ENCODE measurements at regions not wholly inside any gene's neighbourhood (a gene's known extent, or its start where the extent isn't known, plus 50 kb on each side); places are given as distances from the start of the nearest gene placed in this dataset.

DNA sequence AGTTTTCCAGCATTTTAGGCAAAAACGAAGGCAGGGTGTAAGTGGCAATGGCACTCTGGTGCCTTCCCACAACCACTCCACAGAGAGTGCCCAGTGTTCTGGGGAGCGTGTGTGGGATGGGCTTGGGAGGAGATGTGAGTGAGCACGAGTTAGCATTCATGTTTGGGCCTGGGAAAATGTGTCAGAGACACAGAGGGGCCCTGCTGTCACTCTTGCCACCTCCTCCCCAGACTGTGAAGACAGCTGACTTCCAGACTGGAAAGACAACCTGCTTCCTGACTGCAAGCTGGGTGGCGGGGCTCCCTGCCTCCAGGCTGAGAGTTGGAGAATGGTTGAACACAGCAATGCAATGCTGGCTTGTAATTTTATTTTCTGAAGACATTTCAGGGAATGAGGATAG, 454.5 kb upstream of the ZMIZ1 start:
- TF ChIP-seq ELF1 (IDR thresholded peaks at IDR 0.05; ENCODE audit: borderline replicate concordance, low read depth) (no peak), RAD21 (IDR thresholded peaks at IDR 0.05; ENCODE audit: low read depth) (no peak)
- TF ChIP-seq, protein P1, sequence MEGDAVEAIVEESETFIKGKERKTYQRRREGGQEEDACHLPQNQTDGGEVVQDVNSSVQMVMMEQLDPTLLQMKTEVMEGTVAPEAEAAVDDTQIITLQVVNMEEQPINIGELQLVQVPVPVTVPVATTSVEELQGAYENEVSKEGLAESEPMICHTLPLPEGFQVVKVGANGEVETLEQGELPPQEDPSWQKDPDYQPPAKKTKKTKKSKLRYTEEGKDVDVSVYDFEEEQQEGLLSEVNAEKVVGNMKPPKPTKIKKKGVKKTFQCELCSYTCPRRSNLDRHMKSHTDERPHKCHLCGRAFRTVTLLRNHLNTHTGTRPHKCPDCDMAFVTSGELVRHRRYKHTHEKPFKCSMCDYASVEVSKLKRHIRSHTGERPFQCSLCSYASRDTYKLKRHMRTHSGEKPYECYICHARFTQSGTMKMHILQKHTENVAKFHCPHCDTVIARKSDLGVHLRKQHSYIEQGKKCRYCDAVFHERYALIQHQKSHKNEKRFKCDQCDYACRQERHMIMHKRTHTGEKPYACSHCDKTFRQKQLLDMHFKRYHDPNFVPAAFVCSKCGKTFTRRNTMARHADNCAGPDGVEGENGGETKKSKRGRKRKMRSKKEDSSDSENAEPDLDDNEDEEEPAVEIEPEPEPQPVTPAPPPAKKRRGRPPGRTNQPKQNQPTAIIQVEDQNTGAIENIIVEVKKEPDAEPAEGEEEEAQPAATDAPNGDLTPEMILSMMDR (IDR thresholded peaks at IDR 0.05 in 2 of 3, conservative IDR thresholded peaks at IDR 0.05 in 1 of 3; ENCODE audit: borderline replicate concordance in 1 of 3, insufficient read depth in 1 of 3, low read depth in 2 of 3, low read length in 2 of 3): no peak

Data from HCT116 (cell line).